Limb (tissue), 2 donors: ENCODE measurements at regions not wholly inside any gene's neighbourhood (a gene's known extent, or its start where the extent isn't known, plus 50 kb on each side); places are given as distances from the start of the nearest gene placed in this dataset.

ENCODE experiments used
- DNase-seq, 2 donors: peaks; one replicate each; pipeline ENCODE4 v3.0.0-alpha.2; 2016; ENCODE audit errors: extremely low spot score in 2 of 2

DNA sequence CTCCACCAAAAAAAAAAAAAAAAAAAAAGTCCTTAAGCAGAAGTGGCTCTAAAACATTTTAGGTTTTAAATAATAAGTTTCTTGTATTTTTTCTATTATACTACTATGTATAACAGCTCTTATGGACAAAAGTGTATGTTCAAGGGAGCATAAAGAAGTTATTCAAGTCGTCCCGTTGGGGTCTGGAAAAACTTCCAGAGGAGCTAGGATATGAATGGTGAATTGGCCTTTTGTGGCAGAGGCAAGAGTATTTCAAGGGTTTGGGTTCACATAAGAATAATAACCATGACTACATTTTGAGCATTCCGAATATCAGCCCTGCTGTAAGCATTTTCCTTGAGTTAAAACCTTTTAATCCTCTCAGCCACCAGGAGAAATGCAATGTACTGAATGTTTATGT, 50.6 kb upstream of the ARHGAP42 start:
- DNase-seq: no peak
